ENCODE measurements at regions not wholly inside any gene's neighbourhood (a gene's known extent, or its start where the extent isn't known, plus 50 kb on each side); places are given as distances from the start of the nearest gene placed in this dataset.

- DNase-seq (ENCODE audit: low spot score), result no peak
- in situ Hi-C loops (cut with MboI; ENCODE audit: low sequenced_read_pairs, unreplicated experiment), result no loop called here
- TF ChIP-seq CTCF (IDR thresholded peaks at IDR 0.05; ENCODE audit: borderline replicate concordance, control extremely low read depth, extremely low read depth, insufficient read depth, missing control alignments), result no peak
These were observed 1964.5 kb upstream of the RAG2 start for GRCh38 chr11:38562562-38562961.

- in situ Hi-C loops (cut with MboI; ENCODE audit: low sequenced_read_pairs, unreplicated experiment), result no loop called here
These were observed 1955.1 kb upstream of the RAG2 start for GRCh38 chr11:38553148-38553547.

GRCh38 chr11:38547462-38547861 is 1949.4 kb upstream of the RAG2 start:
- DNase-seq (ENCODE audit: low spot score), result no peak
- no peak for TF ChIP-seq CTCF (IDR thresholded peaks at IDR 0.05; ENCODE audit: borderline replicate concordance, control extremely low read depth, extremely low read depth, insufficient read depth, missing control alignments)
- in situ Hi-C loops (cut with MboI; ENCODE audit: low sequenced_read_pairs, unreplicated experiment), result no loop called here

More at GRCh38 chr11:38553148-38553547, 1955.1 kb upstream of the RAG2 start:
- DNase-seq (ENCODE audit: low spot score), result no peak
- no peak for TF ChIP-seq CTCF (IDR thresholded peaks at IDR 0.05; ENCODE audit: borderline replicate concordance, control extremely low read depth, extremely low read depth, insufficient read depth, missing control alignments)

- no peak for TF ChIP-seq CTCF (IDR thresholded peaks at IDR 0.05; ENCODE audit: borderline replicate concordance, control extremely low read depth, extremely low read depth, insufficient read depth, missing control alignments)
These were observed 1946.0 kb upstream of the RAG2 start for GRCh38 chr11:38543986-38544385.

GRCh38 chr11:38543311-38543710 is 1945.3 kb upstream of the RAG2 start:
- in situ Hi-C loops (cut with MboI; ENCODE audit: low sequenced_read_pairs, unreplicated experiment), result no loop called here
- TF ChIP-seq CTCF (IDR thresholded peaks at IDR 0.05; ENCODE audit: borderline replicate concordance, control extremely low read depth, extremely low read depth, insufficient read depth, missing control alignments), result no peak
- DNase-seq (ENCODE audit: low spot score), result no peak

More at GRCh38 chr11:38543986-38544385, 1946.0 kb upstream of the RAG2 start:
- in situ Hi-C loops (cut with MboI; ENCODE audit: low sequenced_read_pairs, unreplicated experiment), result no loop called here
- no peak for DNase-seq (ENCODE audit: low spot score)

- in situ Hi-C loops (cut with MboI; ENCODE audit: low sequenced_read_pairs, unreplicated experiment), result no loop called here
- no peak for DNase-seq (ENCODE audit: low spot score)
- no peak for TF ChIP-seq CTCF (IDR thresholded peaks at IDR 0.05; ENCODE audit: borderline replicate concordance, control extremely low read depth, extremely low read depth, insufficient read depth, missing control alignments)
These were observed 1941.0 kb upstream of the RAG2 start for GRCh38 chr11:38538866-38539680.

Measured in GM13976 (cell line).